ENCODE measurements at regions not wholly inside any gene's neighbourhood (a gene's known extent, or its start where the extent isn't known, plus 50 kb on each side); places are given as distances from the start of the nearest gene placed in this dataset.

GRCh38 chrX:14406225-14406624 is 123.1 kb upstream of the GLRA2 start:
- H3K9me3 Mint-ChIP-seq: no peaks in the 10 kb centered on the region
- H3K27me3 Mint-ChIP-seq (ENCODE audit: insufficient read depth, low read depth, poor library complexity): no peaks in the 10 kb centered on the region

More at GRCh38 chrX:14406225-14406624, 123.1 kb upstream of the GLRA2 start:
- no peak overlapping the region for H3K4me3 Mint-ChIP-seq
- no peak overlapping the region for H3K27ac Mint-ChIP-seq
- no peaks in the 10 kb centered on the region for H4K20me1 ChIP-seq (replicated peaks; ENCODE audit: insufficient read depth)
- no peak overlapping the region for H3K4me2 ChIP-seq
- DNase-seq (ENCODE audit: low spot score) (no peak), ATAC-seq (no peak)
- no peaks in the 10 kb centered on the region for H3K36me3 ChIP-seq (ENCODE audit: insufficient read depth)
- H3K4me1 Mint-ChIP-seq: peaks cover 2% of the 10 kb centered on the region; the same call in 1 of the 3 replicates
- no peaks in the 10 kb centered on the region for H3K9me2 ChIP-seq (ENCODE audit: insufficient read depth)
- no peaks in the 10 kb centered on the region for H3K27me3 ChIP-seq (ENCODE audit: insufficient read depth)
- TF ChIP-seq EZH2 (IDR thresholded peaks at IDR 0.05; ENCODE audit: low read depth, unreplicated experiment): no peak
- no peak for TF ChIP-seq CTCF (conservative IDR thresholded peaks at IDR 0.05; ENCODE audit: low read depth in 2 of 2)
- no peak for TF ChIP-seq STAT1 (IDR thresholded peaks at IDR 0.05; ENCODE audit: unreplicated experiment)
- TF ChIP-seq, protein P1, sequence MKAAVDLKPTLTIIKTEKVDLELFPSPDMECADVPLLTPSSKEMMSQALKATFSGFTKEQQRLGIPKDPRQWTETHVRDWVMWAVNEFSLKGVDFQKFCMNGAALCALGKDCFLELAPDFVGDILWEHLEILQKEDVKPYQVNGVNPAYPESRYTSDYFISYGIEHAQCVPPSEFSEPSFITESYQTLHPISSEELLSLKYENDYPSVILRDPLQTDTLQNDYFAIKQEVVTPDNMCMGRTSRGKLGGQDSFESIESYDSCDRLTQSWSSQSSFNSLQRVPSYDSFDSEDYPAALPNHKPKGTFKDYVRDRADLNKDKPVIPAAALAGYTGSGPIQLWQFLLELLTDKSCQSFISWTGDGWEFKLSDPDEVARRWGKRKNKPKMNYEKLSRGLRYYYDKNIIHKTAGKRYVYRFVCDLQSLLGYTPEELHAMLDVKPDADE (IDR thresholded peaks at IDR 0.05): no peak
- TF ChIP-seq POLR2AphosphoS5 (IDR thresholded peaks at IDR 0.05; ENCODE audit: low read depth): no peak
- TF ChIP-seq CREB1 (CRISPR knock-in tag; IDR thresholded peaks at IDR 0.05; ENCODE audit: low read depth): no peak
- no peak for TF ChIP-seq ZNF114 (CRISPR knock-in tag; IDR thresholded peaks at IDR 0.05)
- TF ChIP-seq, protein P2, sequence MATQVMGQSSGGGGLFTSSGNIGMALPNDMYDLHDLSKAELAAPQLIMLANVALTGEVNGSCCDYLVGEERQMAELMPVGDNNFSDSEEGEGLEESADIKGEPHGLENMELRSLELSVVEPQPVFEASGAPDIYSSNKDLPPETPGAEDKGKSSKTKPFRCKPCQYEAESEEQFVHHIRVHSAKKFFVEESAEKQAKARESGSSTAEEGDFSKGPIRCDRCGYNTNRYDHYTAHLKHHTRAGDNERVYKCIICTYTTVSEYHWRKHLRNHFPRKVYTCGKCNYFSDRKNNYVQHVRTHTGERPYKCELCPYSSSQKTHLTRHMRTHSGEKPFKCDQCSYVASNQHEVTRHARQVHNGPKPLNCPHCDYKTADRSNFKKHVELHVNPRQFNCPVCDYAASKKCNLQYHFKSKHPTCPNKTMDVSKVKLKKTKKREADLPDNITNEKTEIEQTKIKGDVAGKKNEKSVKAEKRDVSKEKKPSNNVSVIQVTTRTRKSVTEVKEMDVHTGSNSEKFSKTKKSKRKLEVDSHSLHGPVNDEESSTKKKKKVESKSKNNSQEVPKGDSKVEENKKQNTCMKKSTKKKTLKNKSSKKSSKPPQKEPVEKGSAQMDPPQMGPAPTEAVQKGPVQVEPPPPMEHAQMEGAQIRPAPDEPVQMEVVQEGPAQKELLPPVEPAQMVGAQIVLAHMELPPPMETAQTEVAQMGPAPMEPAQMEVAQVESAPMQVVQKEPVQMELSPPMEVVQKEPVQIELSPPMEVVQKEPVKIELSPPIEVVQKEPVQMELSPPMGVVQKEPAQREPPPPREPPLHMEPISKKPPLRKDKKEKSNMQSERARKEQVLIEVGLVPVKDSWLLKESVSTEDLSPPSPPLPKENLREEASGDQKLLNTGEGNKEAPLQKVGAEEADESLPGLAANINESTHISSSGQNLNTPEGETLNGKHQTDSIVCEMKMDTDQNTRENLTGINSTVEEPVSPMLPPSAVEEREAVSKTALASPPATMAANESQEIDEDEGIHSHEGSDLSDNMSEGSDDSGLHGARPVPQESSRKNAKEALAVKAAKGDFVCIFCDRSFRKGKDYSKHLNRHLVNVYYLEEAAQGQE (IDR thresholded peaks at IDR 0.05; ENCODE audit: unreplicated experiment): no peak
- TF ChIP-seq EZH2phosphoT487 (IDR thresholded peaks at IDR 0.05; ENCODE audit: unreplicated experiment): no peak
- H3F3A ChIP-seq (replicated peaks; ENCODE audit: low read depth): no peaks in the 10 kb centered on the region
- no peak overlapping the region for H2AFZ ChIP-seq
- H3K4me3 ChIP-seq: no peak overlapping the region
- no peaks in the 10 kb centered on the region for H3K36me3 Mint-ChIP-seq (ENCODE audit: low read depth)
- no peaks in the 10 kb centered on the region for H3K79me2 ChIP-seq (replicated peaks; ENCODE audit: insufficient read depth)
- H3K27ac ChIP-seq (ENCODE audit: low read depth): no peak overlapping the region
- no peaks in the 10 kb centered on the region for H3K4me1 ChIP-seq (ENCODE audit: insufficient read depth)
